HG02973 (cell line): ENCODE measurements at regions not wholly inside any gene's neighbourhood (a gene's known extent, or its start where the extent isn't known, plus 50 kb on each side); places are given as distances from the start of the nearest gene placed in this dataset.

Experiments used
- ATAC-seq: cut with Tn5 transposase; IDR thresholded peaks from one replicate; pipeline ENCODE4 v1.9.1; 2021; ENCODE audit warnings: moderate library complexity; ENCODE audit not compliant: unreplicated experiment

DNA sequence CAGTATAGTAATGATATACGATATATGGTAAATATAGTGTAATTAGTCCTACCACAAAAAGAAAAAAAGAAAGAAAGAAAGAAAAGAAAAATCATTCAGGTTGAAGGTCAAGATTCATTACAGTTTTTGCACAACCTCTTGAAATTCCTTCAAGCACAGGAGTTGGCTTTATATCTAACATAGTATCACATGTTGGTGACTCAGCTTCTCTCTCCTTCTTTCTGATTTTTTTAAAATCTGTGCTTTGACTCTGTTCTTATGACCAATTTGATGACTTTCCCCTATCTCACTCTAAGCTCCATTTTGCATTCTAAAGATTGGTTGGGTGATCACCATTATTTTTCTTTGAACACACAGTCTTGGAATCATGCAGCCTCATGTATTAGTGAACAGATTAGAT, 148.2 kb upstream of the COL11A1 start:
- no peak for ATAC-seq

DNA sequence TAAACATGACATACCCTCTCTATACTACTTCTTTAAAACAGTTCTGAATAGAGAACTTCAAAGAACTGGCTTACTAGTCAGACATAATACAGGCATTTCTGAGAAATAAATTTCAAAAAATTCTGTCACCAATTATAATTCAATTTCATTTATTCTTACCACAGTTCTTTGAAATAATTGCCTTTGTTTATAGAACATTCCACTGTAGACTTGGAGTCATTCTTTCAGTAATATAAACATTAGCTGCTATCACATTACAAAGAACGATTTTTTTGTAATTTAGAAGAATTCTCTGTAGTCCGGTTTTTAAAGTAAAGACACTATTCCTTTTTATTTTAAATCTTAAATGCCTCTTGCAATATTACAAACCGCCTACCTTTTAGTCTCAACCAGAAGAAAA, 146.4 kb upstream of the COL11A1 start:
- ATAC-seq: no peak

- ATAC-seq: no peak
Observed at GRCh38 chr1:103250441-103250861, 142.1 kb upstream of the COL11A1 start.

DNA sequence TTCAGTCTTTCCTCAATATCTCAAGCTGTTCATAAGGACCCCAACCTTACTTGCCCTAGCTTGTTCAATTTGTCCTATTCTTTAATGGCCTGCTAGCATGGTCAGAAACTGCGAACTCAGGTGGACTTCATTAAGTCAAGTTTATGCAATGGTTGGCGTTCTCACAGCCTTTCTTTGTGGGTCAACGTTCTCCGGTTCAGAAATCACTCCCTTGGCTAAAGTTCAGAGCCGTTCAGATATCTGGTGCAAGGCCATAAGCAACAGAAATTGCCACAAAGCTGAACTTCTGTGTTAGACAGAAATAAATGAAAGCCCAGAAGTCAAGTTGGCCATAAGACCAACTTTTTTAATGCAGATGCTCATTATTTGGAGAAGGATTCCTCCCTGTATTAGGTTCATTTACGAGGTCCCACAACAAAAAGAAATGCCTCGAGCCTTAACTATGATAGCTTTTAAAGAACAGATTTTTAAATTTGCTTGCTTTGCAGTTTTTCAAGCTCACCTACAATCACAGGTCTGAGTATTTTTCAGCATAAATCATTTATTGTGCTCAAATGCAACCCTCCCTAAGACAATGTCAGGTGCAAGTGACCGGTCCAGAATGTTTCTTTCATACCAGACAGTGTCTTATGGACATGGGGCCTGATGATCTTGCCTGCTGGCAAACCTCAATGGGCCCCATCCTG, 140.2 kb upstream of the COL11A1 start:
- no peak for ATAC-seq

GRCh38 chr1:103247517-103247916, 139.2 kb upstream of the COL11A1 start:
- ATAC-seq: no peak

GRCh38 chr1:103243481-103243880, 135.2 kb upstream of the COL11A1 start:
- ATAC-seq: no peak

DNA sequence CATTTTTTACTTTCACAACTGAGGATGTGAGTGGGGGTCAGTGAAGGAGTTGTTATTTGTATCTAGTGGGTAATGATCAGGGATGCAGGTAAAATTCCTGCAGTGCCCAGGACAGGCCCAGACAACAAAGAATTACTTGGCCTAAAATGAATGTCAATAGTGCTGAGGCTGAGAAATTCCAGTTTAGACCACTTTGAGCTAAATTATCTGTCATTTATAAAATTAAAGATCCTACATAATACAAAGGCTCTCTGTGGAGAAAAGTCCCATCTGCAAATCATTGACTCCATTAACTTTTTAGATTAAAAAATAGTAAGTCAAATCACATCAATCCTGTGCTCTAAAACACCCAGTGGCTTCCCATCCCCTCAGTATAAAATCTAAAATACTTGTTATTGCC, 130.7 kb upstream of the COL11A1 start:
- ATAC-seq: no peak

DNA sequence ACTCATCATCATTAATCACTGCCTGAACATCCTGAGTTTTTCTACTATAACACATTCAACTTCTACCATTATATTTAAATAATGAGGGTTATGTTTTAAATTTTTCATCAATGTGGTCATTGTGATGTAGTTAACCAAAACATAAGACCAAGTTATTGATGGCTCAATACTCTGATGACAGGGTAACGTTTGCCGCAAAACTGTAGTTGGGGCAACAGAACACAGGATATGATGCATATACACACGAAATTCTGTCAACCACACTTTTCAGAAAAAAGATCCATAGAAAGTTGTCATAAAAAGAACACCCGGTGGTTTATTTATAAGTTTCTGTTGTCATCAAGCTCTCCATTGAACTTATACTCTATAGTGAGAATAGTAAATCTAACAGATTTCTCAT, 121.7 kb upstream of the COL11A1 start:
- no peak for ATAC-seq

GRCh38 chr1:103220631-103221041, 112.3 kb upstream of the COL11A1 start:
- ATAC-seq: no peak

- ATAC-seq: no peak
Observed at GRCh38 chr1:103218821-103219220, 110.5 kb upstream of the COL11A1 start.

GRCh38 chr1:103218369-103218768, 110.0 kb upstream of the COL11A1 start:
- no peak for ATAC-seq

GRCh38 chr1:103211073-103211472, 102.8 kb upstream of the COL11A1 start:
- ATAC-seq: no peak

- no peak for ATAC-seq
Observed at GRCh38 chr1:103208844-103209243, 100.5 kb upstream of the COL11A1 start.

GRCh38 chr1:103199001-103199400, 90.7 kb upstream of the COL11A1 start:
- ATAC-seq: no peak

DNA sequence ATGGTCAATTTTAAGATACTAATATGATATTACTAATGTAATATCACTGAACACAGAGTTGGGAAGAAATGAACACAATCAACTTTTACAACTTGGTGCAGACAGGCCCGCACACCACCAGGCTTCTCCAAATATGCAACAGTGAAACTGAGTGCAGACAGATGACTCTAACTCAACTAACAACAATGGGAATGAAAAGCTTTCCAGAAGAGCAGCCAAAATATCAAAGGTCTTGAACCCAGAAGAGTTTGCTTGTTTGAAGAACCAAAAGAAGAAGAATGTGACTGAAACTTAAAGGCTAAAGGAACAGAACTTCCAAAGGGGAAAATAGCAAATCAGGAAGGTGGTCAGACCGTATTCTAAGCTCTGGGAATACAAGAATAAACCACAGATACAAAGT, 89.8 kb upstream of the COL11A1 start:
- no peak for ATAC-seq

GRCh38 chr1:103197216-103197615, 88.9 kb upstream of the COL11A1 start:
- no peak for ATAC-seq

DNA sequence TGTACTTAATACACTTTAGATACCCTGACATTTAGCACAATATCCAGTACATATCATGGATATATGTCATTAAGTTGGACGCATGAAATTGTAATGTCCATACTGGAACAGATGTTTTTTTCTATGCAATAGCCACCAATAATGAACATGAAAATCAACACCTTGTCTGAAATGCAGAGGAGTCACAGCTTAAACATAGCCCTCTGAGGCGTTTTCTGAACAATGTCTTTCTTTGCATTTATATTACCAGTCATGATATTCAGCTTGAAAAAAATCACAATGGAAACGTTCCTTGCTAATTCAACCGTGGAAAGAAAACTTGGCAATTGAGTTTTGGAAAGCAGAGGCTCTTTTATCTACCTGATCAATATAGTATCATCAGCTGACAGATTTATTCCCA, 86.7 kb upstream of the COL11A1 start:
- no peak for ATAC-seq

GRCh38 chr1:103194060-103194459, 85.7 kb upstream of the COL11A1 start:
- no peak for ATAC-seq

DNA sequence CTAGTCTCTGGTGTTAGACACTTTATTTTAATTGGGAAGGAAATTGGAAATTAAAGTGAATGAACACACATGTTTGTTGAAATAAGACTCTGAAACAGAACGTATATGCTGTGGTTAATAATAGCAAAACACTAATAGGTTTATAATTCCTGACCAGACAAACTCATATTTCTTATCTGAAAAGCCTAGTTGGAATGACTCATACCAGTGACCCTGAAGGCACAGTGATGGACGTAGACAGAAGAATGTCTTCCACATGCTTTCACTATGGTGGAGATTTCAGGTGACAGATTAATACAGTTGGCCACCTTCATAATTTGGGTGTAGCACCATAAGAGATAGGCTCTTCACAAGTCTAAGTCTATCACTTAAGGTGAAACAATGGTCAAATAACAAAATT, 83.0 kb upstream of the COL11A1 start:
- ATAC-seq: no peak

GRCh38 chr1:103190766-103191165, 82.4 kb upstream of the COL11A1 start:
- no peak for ATAC-seq

DNA sequence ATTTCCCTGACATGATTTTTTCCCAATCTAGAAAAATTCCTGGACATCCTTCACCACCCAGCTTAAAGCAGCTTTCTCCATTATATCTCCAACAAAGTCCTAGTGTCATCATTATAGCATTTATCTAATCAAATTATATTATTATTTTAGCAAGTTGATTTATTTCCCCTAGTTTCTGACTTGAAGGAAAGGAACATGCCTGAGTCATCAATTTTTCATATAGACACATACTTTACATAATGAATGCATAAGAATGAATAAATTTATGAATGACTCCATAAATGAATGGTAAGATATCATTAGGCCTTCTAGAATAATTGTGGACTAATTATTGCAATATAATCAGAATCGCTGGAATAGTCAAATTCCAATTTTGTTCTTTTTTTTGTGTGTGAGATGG, 79.4 kb upstream of the COL11A1 start:
- ATAC-seq: no peak

- ATAC-seq: no peak
Observed at GRCh38 chr1:103180660-103181059, 72.3 kb upstream of the COL11A1 start.

GRCh38 chr1:103177108-103177775, 68.9 kb upstream of the COL11A1 start:
- ATAC-seq: no peak
